ENCODE measurements at regions not wholly inside any gene's neighbourhood (a gene's known extent, or its start where the extent isn't known, plus 50 kb on each side); places are given as distances from the start of the nearest gene placed in this dataset.

GRCh38 chr7:52980129-52980528 lies 55.3 kb upstream of the POM121L12 start:
- no peak for DNase-seq

GRCh38 chr7:52973126-52973525 lies 62.3 kb upstream of the POM121L12 start:
- no peak for DNase-seq

- DNase-seq = no peak
Observed at GRCh38 chr7:52962402-52963076, 72.9 kb upstream of the POM121L12 start.

- DNase-seq = no peak
Observed at GRCh38 chr7:52961084-52961483, 74.3 kb upstream of the POM121L12 start.

DNA sequence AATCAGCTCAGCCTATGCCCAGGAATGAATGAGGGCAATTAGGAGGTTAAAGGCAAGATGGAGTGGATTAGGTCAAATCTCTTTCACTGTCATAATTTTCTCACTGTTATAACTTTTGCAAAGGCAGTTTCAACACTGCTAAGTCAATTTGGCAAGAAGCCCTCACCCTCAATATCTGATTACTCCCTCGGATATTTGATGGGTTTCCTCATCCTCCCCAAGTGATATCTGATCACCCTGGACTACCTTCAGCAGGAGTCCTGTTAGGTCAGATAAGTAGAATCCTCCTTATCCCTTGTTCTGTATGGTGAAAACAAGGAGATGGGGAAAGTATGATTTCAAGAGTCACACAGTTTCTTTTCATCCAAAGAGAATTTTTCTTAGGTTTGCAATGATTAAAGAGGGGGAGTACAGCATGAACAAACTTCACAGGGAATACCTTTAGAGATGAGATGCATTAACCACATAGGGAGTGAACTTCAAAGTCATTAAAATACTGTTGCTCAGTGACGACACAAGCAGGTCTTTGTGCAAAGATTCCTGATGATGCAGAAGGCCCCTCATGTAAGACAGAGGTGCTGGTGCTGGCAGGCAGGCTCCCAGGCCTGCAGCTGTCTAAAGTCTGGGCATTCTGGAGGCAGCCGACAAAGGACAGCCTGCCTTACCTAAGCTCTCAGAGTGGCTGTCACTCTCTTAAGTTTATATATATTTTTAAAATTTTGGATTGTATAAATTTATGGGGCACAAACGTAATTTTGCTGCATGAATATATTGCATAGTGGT lies 75.4 kb upstream of the POM121L12 start:
- DNase-seq = no peak

GRCh38 chr7:52959336-52959735 lies 76.1 kb upstream of the POM121L12 start:
- DNase-seq = no peak

DNA sequence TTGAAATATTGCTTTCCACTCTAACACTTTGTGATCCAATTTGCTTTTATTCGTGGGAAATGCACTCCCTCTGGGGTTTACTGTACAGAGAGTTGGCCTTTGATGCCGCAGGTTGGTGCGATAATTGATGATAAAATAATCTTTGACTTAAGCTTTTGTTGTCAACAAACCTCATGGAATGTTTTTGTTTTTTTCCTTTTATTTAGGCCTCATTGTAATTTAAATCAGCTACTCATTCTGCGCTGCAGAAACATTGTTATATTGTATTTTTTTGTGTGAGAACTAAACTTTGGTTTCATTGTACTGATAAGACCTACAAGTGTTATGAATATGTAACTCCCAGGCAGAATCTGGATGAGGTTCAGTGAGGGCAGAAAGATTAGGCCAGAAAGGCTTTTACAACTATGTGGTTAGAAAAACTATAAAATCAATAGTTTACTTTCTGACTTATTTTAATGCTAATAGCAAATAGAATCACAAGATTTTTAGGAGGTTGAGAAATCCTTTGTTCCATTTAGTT lies 76.8 kb upstream of the POM121L12 start:
- no peak for DNase-seq

DNA sequence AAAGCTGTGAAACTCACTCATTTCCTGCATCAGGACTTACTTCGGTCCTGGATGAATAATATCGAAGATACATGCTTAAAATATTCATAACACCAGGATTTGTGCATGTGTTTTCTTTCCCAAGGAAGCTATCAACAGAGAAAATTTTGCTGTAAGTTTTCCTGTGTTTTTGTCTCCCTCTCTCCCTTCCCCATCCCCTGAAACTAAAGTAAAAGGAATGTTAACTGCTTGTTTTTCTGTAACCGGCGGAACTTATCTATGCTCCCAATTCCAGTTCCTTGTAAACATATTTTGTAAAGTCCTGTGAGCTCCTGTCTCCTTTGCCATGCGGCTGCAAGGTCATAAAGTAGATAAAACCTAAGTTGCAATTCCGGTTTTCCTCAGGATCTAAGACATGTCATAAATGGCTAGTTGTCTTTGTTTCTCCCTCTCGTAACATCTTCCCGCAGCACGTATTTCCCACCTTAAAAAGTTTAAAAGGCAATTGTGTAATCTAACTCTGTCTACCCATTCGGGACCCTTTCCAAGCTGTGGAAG lies 79.0 kb upstream of the POM121L12 start:
- no peak for DNase-seq

GRCh38 chr7:52955522-52955921 lies 79.9 kb upstream of the POM121L12 start:
- DNase-seq = no peak

- no peak for DNase-seq
Observed at GRCh38 chr7:52944921-52945320, 90.5 kb upstream of the POM121L12 start.

DNA sequence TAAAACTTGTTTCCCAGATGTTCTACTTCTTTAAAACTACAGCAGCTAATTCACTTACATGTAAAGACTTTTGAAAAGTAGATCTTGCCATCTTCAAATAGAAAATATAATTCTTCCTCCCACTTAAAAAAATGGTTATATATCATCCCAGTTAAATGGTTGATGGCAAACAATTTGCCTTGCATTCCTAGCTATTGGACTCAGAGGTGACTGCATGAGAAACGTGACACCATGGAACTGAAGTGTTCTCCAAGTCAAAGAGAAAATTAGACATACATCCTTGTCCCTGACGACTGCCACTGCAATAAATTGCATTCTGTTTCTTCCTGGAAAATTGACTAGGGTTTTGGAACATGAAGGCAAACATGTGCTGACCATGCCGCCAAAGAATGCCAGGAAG lies 95.0 kb upstream of the POM121L12 start:
- no peak for DNase-seq

DNA sequence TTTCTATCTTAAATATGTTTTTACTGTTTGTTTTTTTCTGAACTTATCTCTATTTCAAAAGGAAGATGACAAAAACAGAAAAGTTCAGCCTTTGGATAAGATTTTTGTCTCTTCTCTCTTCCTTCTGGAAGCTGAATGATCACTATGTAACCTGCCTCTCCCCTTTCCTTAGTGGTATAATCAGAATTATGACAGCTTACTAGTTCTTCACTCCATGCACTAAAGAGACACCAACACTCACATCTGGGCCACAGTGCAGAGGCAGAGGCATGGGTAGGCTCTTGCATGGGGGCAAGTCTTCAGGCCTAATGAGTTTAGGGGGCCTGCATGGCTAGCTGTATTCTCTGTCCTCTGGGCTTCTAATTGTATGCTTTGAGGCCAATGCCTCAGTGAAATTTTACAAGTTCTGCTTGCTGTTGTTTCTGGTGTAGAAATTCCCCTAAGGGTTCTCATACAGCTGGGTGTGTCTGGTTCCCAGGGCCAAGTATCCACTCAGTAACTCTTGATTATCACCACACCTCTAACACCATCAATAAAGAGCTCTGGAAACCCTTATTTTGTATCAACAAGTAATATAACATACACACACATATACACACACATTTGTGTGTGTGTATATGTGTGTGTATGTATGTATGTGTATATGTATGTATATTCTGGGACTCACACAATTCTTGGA lies 96.8 kb upstream of the POM121L12 start:
- no peak for DNase-seq

DNA sequence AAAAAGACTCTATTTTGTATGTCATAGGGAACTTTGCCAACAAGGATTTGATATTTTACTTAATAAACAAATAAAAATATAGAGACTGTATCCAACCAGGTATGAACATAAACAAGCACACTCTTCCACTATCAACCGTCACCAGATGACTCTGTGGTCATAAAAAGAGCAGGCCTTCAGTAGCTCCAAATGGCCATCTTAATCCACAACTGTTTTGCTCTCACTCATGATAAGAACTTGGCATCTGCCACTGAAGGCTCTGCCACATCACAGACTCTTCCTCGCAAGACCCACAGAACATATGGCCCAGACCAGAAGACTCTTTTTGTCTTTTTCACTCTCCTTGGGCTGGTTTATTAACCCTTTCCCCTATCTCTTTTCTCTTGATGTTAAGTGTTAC lies 98.7 kb upstream of the POM121L12 start:
- no peak for DNase-seq

DNA sequence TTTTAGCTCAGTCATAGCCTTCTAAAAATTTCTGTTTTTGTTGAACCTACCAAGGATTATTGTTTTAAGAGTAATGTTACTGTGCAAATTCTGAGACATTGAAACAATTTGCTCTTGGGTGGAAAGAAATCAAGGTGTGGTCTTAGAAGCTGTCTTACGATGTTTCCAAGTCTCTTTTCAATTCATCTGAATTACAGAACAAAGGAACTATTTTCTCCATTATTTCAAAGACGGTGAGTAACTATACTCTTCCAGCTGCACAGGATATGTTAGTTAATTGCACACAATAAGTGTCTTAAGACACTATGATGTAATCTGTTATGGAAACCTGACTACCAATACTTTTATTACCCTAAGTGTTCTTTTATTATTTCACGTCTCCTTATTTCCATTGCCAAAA lies 106.8 kb upstream of the POM121L12 start:
- DNase-seq = no peak

DNA sequence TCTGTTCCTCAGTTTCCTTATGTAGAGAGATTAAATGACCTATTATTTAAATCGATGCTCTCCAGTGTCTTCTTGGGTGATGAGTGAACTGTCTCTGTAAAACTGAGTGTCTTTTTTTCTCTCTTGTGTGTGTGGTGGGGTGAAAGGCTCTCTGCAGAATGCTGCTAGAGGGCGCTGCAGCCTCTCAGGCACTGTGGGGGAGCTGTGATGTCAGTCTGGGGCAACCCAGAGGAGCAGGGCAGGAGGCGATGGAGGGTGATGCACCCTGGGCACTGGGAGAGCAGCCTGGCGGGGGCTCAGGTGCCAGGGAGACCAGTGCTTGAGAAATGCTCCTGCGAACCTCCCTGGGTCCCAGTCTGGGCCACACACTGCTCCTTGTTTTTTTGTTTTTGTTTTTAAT lies 110.1 kb upstream of the POM121L12 start:
- no peak for DNase-seq

DNA sequence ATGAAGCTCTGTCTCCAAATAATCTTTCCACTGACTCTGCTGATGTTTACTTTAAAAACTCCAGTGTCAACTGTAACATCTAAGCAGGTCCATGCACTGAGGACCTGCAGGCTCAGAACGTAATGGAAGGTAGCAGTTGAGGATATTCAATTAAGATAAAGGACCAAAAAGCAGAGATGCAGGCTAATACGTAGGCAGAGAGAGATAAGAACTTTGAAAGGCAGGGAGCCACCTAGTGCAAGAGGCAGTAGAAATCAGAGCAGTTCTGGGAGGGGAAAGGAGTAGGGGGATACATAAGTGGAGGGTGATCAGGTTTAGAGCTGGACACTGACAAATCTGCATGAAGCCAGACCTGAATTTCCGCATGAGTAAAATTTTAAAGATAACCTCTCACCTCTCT lies 114.5 kb upstream of the POM121L12 start:
- no peak for DNase-seq

- DNase-seq = no peak
Observed at GRCh38 chr7:52917982-52918578, 117.4 kb upstream of the POM121L12 start.

GRCh38 chr7:52911795-52912194 lies 123.6 kb upstream of the POM121L12 start:
- no peak for DNase-seq

- no peak for DNase-seq
Observed at GRCh38 chr7:52911326-52911725, 124.1 kb upstream of the POM121L12 start.

DNA sequence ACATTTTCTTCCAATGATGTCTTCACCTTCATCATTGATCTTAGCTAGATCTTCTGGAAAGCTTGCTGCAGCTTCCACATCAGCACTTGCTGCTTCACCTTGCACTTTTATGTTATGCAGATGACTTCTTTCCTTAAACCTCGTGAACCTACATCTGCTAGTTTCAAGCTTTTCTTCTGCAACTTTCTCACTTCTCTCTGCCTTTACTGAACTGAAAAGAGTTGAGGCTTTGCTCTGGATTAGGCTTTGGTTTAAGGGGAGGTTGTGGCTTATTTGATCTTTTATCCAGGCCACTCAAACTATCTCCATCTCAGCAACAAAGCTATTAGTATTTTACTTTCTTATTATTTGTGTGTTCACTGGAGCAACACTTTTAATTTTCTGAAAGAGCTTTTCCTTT lies 125.5 kb upstream of the POM121L12 start:
- no peak for DNase-seq

DNA sequence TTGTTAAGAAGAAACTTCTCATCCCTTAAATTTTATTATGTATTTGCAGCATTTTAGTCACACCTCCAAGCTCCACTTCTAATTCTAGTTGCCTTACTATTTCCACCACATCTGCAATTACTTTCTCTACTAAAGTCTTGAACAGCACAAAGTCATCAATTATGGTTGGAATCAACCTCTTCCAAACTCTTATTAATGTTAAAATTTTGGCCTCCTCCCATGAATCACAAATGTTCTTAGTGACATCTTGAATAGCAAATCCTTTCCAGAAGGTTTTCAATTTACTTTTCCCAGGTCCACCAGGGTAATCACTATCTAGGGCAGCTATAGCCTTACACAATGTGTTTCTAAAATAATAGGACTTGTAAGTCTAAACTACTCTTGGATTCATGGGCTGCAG lies 126.3 kb upstream of the POM121L12 start:
- no peak for DNase-seq

DNA sequence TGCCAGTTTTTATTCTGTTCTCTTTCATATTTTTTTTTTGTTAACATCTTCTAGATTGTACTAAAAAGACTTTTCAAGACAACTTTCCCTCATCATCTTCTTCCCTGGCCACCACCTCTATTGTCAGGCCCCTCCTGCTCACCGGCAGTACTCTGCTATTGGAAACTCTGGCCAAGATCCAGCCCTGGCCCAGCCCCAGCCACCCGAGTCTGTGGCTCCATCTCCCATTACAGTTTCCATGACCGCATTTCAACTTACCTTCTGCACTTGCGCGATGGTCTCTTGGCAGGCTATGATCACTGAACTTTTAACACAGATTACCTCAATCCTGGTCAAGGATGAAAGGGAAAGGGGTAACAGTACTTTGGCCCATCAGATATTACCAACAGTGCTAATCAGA lies 137.7 kb upstream of the POM121L12 start:
- DNase-seq = no peak

DNA sequence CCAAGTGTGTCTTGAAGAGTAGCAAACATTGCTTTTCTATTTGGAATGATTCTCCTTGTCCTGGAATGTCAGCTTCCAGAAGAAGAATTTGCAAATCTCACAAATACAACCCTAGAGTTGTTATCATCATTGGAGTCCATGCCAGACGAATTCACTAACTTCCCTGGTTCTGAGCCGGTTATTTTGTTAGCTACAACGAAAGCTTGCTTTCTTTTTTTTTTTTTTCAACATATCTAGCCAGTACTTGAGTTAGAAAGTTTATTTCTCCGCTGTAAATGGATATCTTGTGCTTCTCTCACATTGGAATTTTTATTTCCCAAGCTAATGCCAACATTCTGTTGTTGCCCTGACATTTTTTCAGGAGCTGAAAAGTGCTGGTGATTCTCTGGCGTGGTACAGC lies 138.1 kb upstream of the POM121L12 start:
- DNase-seq = no peak

Measured in activated CD8-positive, alpha-beta memory T cell treated with anti-CD3 and anti-CD28 coated beads for 24 hours (primary cell).